ENCODE measurements at regions not wholly inside any gene's neighbourhood (a gene's known extent, or its start where the extent isn't known, plus 50 kb on each side); places are given as distances from the start of the nearest gene placed in this dataset.

- TF ChIP-seq EP300 (IDR thresholded peaks at IDR 0.05) (no peak), CTCF (IDR thresholded peaks at IDR 0.05) (no peak), POLR2A (IDR thresholded peaks at IDR 0.05) (no peak)
Observed at GRCh38 chr17:73929860-73930430, 273.5 kb upstream of the RPL38 start.

All from tibial nerve (tissue), 4 donors.